DMS 273 treated with DMSO at 0.1 percent for 48 hours (cell line): ENCODE measurements at regions not wholly inside any gene's neighbourhood (a gene's known extent, or its start where the extent isn't known, plus 50 kb on each side); places are given as distances from the start of the nearest gene placed in this dataset.
A peak's percentile ranks its signal among the peaks of the same experiment; 100 is the strongest.
"Not testable (repeated sequence)": the region's sequence is repeated elsewhere in the genome, so short reads cannot be mapped to it uniquely, and the experiment has no call there.

Experiments
- DNase-seq: peaks from one replicate; lab custom pipeline; 2025; lab: John Stamatoyannopoulos, UW

DNA sequence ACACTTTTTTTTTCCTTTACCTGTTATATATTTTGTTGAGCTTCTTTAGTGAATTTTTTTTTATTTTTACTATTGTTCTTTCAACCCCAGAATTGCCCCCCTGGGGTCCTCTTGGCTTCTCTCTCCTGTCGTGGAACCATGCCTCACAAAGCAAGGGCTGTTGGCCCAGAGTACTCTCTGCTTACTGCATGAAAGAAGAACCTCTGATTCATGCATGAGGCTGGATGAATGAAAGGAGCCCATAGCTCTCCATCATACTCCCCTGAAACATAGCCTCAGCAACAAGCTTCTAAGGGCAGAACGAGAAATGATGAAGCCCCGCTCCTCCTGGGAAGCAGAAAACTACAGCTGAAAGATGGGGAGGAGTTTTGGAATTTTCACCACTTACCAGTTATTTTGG is 1441.0 kb downstream of the BRINP3 start:
- DNase-seq: no peak

GRCh38 chr1:189046127-189046526 is 1431.5 kb downstream of the BRINP3 start:
- DNase-seq: no peak

DNA sequence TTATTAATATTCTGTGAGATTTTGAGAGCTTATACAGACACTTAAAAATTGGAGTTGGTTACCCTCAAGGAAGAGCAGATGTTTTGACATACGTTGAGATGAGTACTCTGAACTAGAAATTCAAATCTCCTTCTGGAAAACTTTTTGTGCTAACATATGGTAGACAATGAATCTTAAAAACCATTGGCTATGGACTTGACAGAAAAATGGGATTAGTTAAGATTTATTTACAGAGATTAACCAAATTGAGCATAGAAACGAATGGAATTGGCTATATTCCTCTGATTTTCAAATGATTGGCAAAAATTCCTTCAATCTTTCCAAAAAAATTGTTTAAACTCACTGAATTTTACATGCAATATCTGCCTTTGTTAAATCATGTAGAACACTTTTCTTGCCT is 1392.9 kb downstream of the BRINP3 start:
- peak; percentile 72 for DNase-seq

DNA sequence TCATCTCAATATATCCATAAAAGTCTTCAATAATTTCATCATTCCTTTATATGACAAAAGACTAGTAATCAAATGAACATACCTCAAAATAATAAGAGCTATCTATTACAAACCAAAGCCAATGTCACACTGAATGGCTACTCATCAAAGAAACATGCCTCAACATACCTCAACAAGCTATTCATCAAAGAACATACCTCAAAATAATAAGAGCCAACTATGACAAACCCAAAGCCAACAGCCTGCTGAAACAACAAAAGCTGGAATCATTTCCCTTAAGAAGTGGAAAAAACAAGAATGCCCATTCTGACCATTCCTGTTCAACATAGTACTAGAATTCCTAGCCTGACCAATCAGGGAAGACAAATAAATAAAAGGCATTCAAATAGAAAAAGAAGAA is 1373.7 kb downstream of the BRINP3 start:
- no peak for DNase-seq

- no peak for DNase-seq
These were observed 1360.4 kb downstream of the BRINP3 start for GRCh38 chr1:189117072-189117770.

- DNase-seq: no peak
These were observed 1355.7 kb downstream of the BRINP3 start for GRCh38 chr1:189121941-189122340.

- DNase-seq: no peak
These were observed 1352.0 kb downstream of the BRINP3 start for GRCh38 chr1:189125694-189126093.

- no peak for DNase-seq
These were observed 1346.1 kb downstream of the BRINP3 start for GRCh38 chr1:189131576-189131975.

- not testable (repeated sequence) for DNase-seq
These were observed 1337.9 kb downstream of the BRINP3 start for GRCh38 chr1:189139748-189140147.

- DNase-seq: peak; percentile 3
These were observed 1336.6 kb downstream of the BRINP3 start for GRCh38 chr1:189141056-189141455.

DNA sequence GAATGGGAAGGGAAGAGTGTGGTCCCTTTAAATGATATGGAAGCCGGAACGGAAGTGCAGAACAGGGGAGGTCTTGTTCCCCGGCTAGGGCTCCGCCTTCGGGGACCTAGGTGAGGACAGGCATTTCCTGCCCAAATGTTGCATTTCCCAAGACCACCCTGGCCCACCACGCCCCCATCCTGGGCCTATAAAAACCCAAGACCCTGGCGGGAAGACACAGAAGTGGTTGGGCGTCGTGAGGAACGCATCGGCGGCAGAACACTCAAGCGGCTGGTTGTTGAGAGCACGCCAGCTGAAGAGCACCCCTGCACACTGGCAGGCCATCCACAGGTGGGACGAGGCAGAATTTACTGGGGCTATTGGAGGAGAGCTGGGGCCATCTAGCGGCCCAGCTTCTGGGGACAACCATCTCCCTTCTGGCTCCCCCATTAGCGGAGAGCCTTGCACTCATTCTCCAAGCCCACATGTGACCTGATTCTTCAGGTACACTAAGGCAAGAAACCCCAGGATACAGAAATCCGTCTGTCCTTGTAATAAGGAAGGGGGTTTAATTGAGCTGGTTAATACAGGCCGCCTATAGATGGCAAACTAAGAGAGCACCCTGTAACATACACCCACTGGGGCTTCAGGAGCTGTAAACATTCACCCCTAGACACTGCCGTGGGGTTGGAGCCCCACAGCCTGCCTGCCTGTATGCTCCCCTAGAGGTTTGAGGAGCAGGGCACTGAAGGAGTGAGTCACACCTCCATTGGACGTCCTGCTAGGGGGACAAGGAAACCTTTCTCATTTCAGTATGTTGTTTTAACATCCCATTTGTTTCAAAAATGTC is 1327.9 kb downstream of the BRINP3 start:
- no peak for DNase-seq

- DNase-seq: no peak
These were observed 1327.0 kb downstream of the BRINP3 start for GRCh38 chr1:189150624-189151023.

DNA sequence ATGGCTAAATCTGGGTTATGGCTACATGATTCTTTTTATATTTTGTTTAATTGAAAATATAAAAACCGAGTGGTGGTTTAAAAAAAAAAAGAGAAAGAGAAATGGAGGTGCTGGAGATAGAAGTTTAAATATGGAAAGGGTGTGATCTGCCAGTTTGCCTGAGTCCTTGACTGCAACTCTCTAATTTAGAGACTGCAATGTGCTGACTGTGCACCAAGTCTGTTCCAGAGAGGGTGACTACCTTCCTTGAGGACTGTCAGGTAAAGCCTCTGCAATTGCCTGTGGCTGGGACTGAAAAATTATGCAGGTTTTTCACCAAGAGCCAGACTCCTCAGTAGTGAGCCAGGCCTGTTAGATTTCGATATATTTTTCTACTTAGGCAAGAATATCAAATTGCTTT is 1326.3 kb downstream of the BRINP3 start:
- DNase-seq: no peak

GRCh38 chr1:189152685-189153084 is 1325.0 kb downstream of the BRINP3 start:
- no peak for DNase-seq

DNA sequence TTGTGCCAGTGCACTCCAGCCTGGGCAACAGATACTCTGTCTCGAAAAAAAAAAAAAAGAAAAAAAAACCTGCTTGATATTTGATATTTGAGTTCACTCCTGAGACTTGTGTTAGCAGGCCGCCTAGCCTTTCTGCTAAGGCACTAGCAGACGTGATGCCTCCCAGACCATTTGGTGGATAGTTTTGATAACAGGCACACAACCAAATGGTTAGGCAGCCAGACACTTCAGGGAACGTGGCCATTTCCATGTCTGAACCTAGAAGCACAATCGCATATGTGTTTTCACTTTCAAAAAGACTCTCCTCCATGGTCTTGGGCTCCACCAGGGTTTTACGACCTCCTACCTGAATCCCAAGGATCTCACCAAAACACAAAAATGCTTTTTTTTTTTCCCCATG is 1319.5 kb downstream of the BRINP3 start:
- DNase-seq: peak; percentile 40

GRCh38 chr1:189175889-189176288 is 1301.8 kb downstream of the BRINP3 start:
- no peak for DNase-seq

- DNase-seq: no peak
These were observed 1297.6 kb downstream of the BRINP3 start for GRCh38 chr1:189180057-189180456.

DNA sequence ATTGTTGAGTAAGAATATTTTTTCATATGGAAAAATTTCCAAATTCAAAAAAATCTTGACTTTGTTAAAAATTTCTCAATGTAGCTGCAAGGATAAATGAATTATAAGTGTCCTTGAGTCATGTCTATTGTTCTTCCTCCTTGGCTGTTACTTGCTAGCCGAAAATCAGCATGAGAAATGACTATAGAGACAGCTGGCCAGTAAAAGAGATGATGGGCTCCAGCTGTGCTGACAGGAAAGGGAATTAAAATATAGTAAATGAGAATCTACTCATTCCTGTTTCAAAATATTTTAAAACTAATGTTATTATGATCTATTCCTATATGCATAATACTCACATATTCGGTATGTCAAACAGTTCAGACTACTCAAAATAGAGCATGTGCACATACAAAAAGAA is 1292.6 kb downstream of the BRINP3 start:
- DNase-seq: no peak

- DNase-seq: no peak
These were observed 1284.7 kb downstream of the BRINP3 start for GRCh38 chr1:189192741-189193520.

GRCh38 chr1:189205863-189206262 is 1271.8 kb downstream of the BRINP3 start:
- DNase-seq: no peak

DNA sequence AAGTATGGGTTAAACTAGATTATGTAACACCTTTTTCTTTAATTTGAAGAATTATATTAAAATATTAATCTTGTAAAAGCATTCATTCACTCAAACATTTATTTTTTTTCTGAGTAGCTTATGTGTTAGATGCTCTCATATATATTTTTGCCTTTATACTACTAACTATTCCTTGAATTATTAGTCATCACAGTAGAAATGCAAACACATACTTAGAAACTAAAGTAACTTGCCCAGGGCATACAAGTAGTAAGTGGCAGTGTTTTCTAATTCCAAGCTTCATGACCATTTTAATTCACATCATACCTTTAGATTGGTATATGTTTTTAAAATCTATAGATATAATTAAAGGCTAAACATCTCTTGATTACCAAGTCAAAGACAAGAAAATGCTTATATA is 1271.0 kb downstream of the BRINP3 start:
- DNase-seq: no peak

- DNase-seq: no peak
These were observed 1265.9 kb downstream of the BRINP3 start for GRCh38 chr1:189211742-189212141.

- DNase-seq: no peak
These were observed 1265.1 kb downstream of the BRINP3 start for GRCh38 chr1:189212606-189213005.
